Tibial artery (tissue), 4 donors: ENCODE measurements at regions not wholly inside any gene's neighbourhood (a gene's known extent, or its start where the extent isn't known, plus 50 kb on each side); places are given as distances from the start of the nearest gene placed in this dataset.

ENCODE experiments used
- DNase-seq, 2 donors: peaks; one replicate each; pipeline ENCODE4 v3.0.0-alpha.2; 2019
- H3K27ac ChIP-seq, 2 donors: fragments of 200-600 bp; sonication (generic) in 1 of 2; 1 replicate in 1 of 2; 2 replicates in 1 of 2; pipeline ENCODE4 v1.5.1; 2018 to 2019; ENCODE audit warnings: mild to moderate bottlenecking in 1 of 2
- H3K27me3 ChIP-seq, 2 donors: fragments of 200-600 bp; sonication (generic) in 1 of 2; one replicate each; pipeline versions ENCODE4 v1.5.1 to v1.6.0; 2016 to 2019
- H3K36me3 ChIP-seq, 3 donors: fragments of 200-600 bp; sonication (generic) in 2 of 3; one replicate each; pipeline ENCODE4 v1.5.1; 2016 to 2019; ENCODE audit warnings: mild to moderate bottlenecking in 2 of 3
- H3K4me1 ChIP-seq, 4 donors: fragments of 200-600 bp; sonication (generic) in 2 of 4; 1 replicate in 3 of 4; 2 replicates in 1 of 4; pipeline ENCODE4 v1.5.1; 2016 to 2019
- H3K4me3 ChIP-seq, 2 donors: fragments of 200-600 bp; sonication (generic) in 1 of 2; 1 replicate in 1 of 2; 2 replicates in 1 of 2; pipeline ENCODE4 v1.5.1; 2018 to 2019; ENCODE audit warnings: mild to moderate bottlenecking in 2 of 2
- H3K9me3 ChIP-seq, 3 donors: fragments of 200-600 bp; sonication (generic) in 1 of 3; one replicate each; pipeline ENCODE4 v1.5.1; 2016 to 2019
- intact Hi-C: fragments of 100-400 bp; cut with DNase I; formaldehyde crosslinking; loops from one replicate; pipeline ENCODE4 v1.15.0; 2023; ENCODE audit warnings: low total_unique reads
- TF ChIP-seq, protein P1 (sequence below), 2 experiments: fragments of 200-600 bp in 1 of 2; fragments of 450-650 bp in 1 of 2; IDR thresholded peaks; one replicate each; pipeline ENCODE4 v1.5.1; 2017 to 2019; ENCODE audit warnings: antibody characterized with exemption in 2 of 2, mild to moderate bottlenecking in 1 of 2, moderate library complexity in 1 of 2

GRCh38 chr10:78277314-78278057 lies 243.8 kb downstream of the RPS24 start:
- intact Hi-C loops = no loop called here
- H3K4me1 ChIP-seq = no peaks in the 10 kb centered on the region
- no peak overlapping the region for H3K27ac ChIP-seq
- DNase-seq = no peak
- no peaks in the 10 kb centered on the region for H3K9me3 ChIP-seq
- no peaks in the 10 kb centered on the region for H3K36me3 ChIP-seq
- H3K27me3 ChIP-seq = no peaks in the 10 kb centered on the region
- H3K4me3 ChIP-seq = no peak overlapping the region
- TF ChIP-seq, protein P1, sequence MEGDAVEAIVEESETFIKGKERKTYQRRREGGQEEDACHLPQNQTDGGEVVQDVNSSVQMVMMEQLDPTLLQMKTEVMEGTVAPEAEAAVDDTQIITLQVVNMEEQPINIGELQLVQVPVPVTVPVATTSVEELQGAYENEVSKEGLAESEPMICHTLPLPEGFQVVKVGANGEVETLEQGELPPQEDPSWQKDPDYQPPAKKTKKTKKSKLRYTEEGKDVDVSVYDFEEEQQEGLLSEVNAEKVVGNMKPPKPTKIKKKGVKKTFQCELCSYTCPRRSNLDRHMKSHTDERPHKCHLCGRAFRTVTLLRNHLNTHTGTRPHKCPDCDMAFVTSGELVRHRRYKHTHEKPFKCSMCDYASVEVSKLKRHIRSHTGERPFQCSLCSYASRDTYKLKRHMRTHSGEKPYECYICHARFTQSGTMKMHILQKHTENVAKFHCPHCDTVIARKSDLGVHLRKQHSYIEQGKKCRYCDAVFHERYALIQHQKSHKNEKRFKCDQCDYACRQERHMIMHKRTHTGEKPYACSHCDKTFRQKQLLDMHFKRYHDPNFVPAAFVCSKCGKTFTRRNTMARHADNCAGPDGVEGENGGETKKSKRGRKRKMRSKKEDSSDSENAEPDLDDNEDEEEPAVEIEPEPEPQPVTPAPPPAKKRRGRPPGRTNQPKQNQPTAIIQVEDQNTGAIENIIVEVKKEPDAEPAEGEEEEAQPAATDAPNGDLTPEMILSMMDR (IDR thresholded peaks at IDR 0.05) = no peak

- TF ChIP-seq, protein P1 (IDR thresholded peaks at IDR 0.05) = no peak
- Histone ChIP-seq H3K27me3 (no peaks in the 10 kb centered on the region), H3K27ac (no peak overlapping the region), H3K9me3 (no peaks in the 10 kb centered on the region), H3K4me3 (no peak overlapping the region), H3K36me3 (no peaks in the 10 kb centered on the region), H3K4me1 (no peaks in the 10 kb centered on the region)
- intact Hi-C loops = no loop called here
- DNase-seq = peak; percentile 49 to 77
Observed at GRCh38 chr10:78278058-78278404, 244.4 kb downstream of the RPS24 start.

DNA sequence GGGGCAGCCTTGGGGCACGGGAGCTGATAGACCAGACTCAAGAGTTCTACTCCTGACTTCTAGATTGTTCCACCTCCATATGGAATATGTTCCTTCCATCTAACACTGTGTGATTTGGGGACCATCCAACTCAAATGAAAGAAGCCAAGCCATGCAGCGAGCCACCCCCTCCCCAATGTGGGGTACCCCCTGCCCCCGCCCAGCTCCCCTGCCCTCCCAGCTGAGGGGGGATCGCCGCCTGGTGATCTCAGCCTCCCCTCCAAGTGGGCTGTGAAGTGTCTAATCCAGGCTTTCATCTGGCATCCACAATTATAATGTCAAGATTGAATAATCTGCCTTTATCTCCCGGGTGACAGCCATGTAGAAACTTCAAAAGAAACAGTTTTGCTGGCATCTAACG lies 246.1 kb downstream of the RPS24 start:
- H3K4me1 ChIP-seq = no peaks in the 10 kb centered on the region
- H3K27me3 ChIP-seq = no peaks in the 10 kb centered on the region
- intact Hi-C loops = no loop called here
- H3K4me3 ChIP-seq = no peak overlapping the region
- no peaks in the 10 kb centered on the region for H3K9me3 ChIP-seq
- TF ChIP-seq, protein P1 (IDR thresholded peaks at IDR 0.05) = no peak
- DNase-seq = no peak
- no peaks in the 10 kb centered on the region for H3K36me3 ChIP-seq
- H3K27ac ChIP-seq = no peak overlapping the region

DNA sequence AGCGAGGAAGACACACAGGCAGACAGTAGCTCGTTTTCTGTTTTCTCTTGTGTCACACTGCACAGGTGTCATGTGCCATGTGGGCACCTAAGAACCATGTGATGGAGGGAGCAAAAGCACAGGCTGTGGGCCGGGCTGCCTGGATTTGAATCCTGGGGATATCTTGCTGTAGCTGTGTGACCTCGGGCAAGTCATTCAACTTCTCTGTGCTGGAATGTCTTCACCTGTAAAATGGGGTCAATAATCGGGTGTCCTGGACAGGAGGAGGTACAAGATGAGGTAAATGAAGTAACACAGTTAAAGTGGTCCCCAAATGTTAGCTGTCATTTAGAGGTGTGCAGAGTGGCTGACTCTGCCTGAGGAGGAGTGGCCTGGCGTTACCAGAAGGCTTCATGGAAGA lies 246.9 kb downstream of the RPS24 start:
- Histone ChIP-seq H3K36me3 (no peaks in the 10 kb centered on the region), H3K4me3 (no peak overlapping the region), H3K9me3 (no peaks in the 10 kb centered on the region), H3K4me1 (no peaks in the 10 kb centered on the region), H3K27me3 (no peaks in the 10 kb centered on the region), H3K27ac (no peak overlapping the region)
- TF ChIP-seq, protein P1 (IDR thresholded peaks at IDR 0.05) = no peak
- intact Hi-C loops = no loop called here
- no peak for DNase-seq

- H3K4me1 ChIP-seq = no peaks in the 10 kb centered on the region
- TF ChIP-seq, protein P1 (IDR thresholded peaks at IDR 0.05) = no peak
- no peak overlapping the region for H3K4me3 ChIP-seq
- no peaks in the 10 kb centered on the region for H3K27me3 ChIP-seq
- H3K9me3 ChIP-seq = no peaks in the 10 kb centered on the region
- no peaks in the 10 kb centered on the region for H3K36me3 ChIP-seq
- DNase-seq = no peak
- H3K27ac ChIP-seq = no peak overlapping the region
- intact Hi-C loops = no loop called here
Observed at GRCh38 chr10:78281627-78282026, 248.0 kb downstream of the RPS24 start.
